ENCODE measurements at regions not wholly inside any gene's neighbourhood (a gene's known extent, or its start where the extent isn't known, plus 50 kb on each side); places are given as distances from the start of the nearest gene placed in this dataset.

- DNase-seq: no peak
Observed at GRCh38 chr4:32506067-32506466, 1785.9 kb downstream of the PCDH7 start.

GRCh38 chr4:32519060-32519459, 1798.9 kb downstream of the PCDH7 start:
- no peak for DNase-seq

- no peak for DNase-seq
Observed at GRCh38 chr4:32525420-32525819, 1805.3 kb downstream of the PCDH7 start.

GRCh38 chr4:32544846-32545245, 1824.7 kb downstream of the PCDH7 start:
- DNase-seq: no peak

GRCh38 chr4:32551943-32552342, 1831.8 kb downstream of the PCDH7 start:
- no peak for DNase-seq

GRCh38 chr4:32560306-32560705, 1840.1 kb downstream of the PCDH7 start:
- no peak for DNase-seq

- DNase-seq: no peak
Observed at GRCh38 chr4:32562010-32562409, 1841.8 kb downstream of the PCDH7 start.

GRCh38 chr4:32564626-32565025, 1844.5 kb downstream of the PCDH7 start:
- no peak for DNase-seq

- no peak for DNase-seq
Observed at GRCh38 chr4:32569861-32570260, 1849.7 kb downstream of the PCDH7 start.

- no peak for DNase-seq
Observed at GRCh38 chr4:32572366-32572765, 1852.2 kb downstream of the PCDH7 start.

- no peak for DNase-seq
Observed at GRCh38 chr4:32574803-32575202, 1854.6 kb downstream of the PCDH7 start.

GRCh38 chr4:32589097-32589496, 1868.9 kb downstream of the PCDH7 start:
- DNase-seq: no peak

GRCh38 chr4:32589853-32590252, 1869.7 kb downstream of the PCDH7 start:
- DNase-seq: no peak

- no peak for DNase-seq
Observed at GRCh38 chr4:32597354-32597753, 1877.2 kb downstream of the PCDH7 start.

- no peak for DNase-seq
Observed at GRCh38 chr4:32601848-32602247, 1881.7 kb downstream of the PCDH7 start.

GRCh38 chr4:32607978-32608377, 1887.8 kb downstream of the PCDH7 start:
- no peak for DNase-seq

GRCh38 chr4:32624943-32625603, 1904.9 kb downstream of the PCDH7 start:
- no peak for DNase-seq

GRCh38 chr4:32625687-32626337, 1905.6 kb downstream of the PCDH7 start:
- no peak for DNase-seq

GRCh38 chr4:32631831-32632230, 1911.7 kb downstream of the PCDH7 start:
- DNase-seq: no peak

GRCh38 chr4:32633421-32633820, 1913.3 kb downstream of the PCDH7 start:
- no peak for DNase-seq

GRCh38 chr4:32645653-32646052, 1925.5 kb downstream of the PCDH7 start:
- no peak for DNase-seq

GRCh38 chr4:32658019-32658418, 1937.8 kb downstream of the PCDH7 start:
- DNase-seq: no peak

GRCh38 chr4:32661229-32661628, 1941.1 kb downstream of the PCDH7 start:
- DNase-seq: no peak

- no peak for DNase-seq
Observed at GRCh38 chr4:32662803-32663202, 1942.6 kb downstream of the PCDH7 start.

GRCh38 chr4:32672359-32672758, 1952.2 kb downstream of the PCDH7 start:
- no peak for DNase-seq
